Activated CD4-positive, alpha-beta T cell treated with anti-CD3 and anti-CD28 coated beads for 36 hours (primary cell): ENCODE measurements at regions not wholly inside any gene's neighbourhood (a gene's known extent, or its start where the extent isn't known, plus 50 kb on each side); places are given as distances from the start of the nearest gene placed in this dataset.

ENCODE experiments used
- ATAC-seq: fragments of 200-7000 bp; cut with Tn5 transposase; one replicate; pipeline ENCODE4 v1.10.0; 2021; ENCODE audit warnings: mild to moderate bottlenecking, moderate library complexity
- CTCF ChIA-PET: fragments of 350-600 bp; sonication (Branson Sonifier 250); formaldehyde crosslinking; loops from one replicate; lab custom pipeline; 2021; ENCODE audit warnings: antibody characterized with exemption; lab: Charles Lee
- POLR2A ChIA-PET: fragments of 350-600 bp; sonication (Branson Sonifier 250); formaldehyde crosslinking; loops from one replicate; lab custom pipeline; 2021; ENCODE audit warnings: antibody characterized with exemption, inconsistent platforms; lab: Charles Lee
- DNase-seq: peaks from one replicate; pipeline ENCODE4 v3.0.0-alpha.2; 2020
- H3K27ac Mint-ChIP-seq: one replicate; pipeline ENCODE4 v1.8.0; 2021; ENCODE audit warnings: mixed read lengths
- H3K27me3 Mint-ChIP-seq: one replicate; pipeline ENCODE4 v1.8.0; 2021; ENCODE audit warnings: mixed read lengths
- H3K36me3 Mint-ChIP-seq: one replicate; pipeline ENCODE4 v1.8.0; 2021; ENCODE audit warnings: low read depth, mixed read lengths
- H3K4me1 Mint-ChIP-seq: one replicate; pipeline ENCODE4 v1.8.0; 2021; ENCODE audit warnings: mixed read lengths
- H3K4me3 Mint-ChIP-seq: one replicate; pipeline ENCODE4 v1.8.0; 2021; ENCODE audit warnings: mild to moderate bottlenecking, moderate library complexity, mixed read lengths
- H3K9me3 Mint-ChIP-seq: one replicate; pipeline ENCODE4 v1.8.0; 2021; ENCODE audit warnings: low read depth, mixed read lengths
- intact Hi-C, 2 experiments: fragments of 100-400 bp; cut with DNase I in 1 of 2; cut with micrococcal nuclease in 1 of 2; formaldehyde crosslinking; loops; one replicate each; pipeline versions ENCODE4 v1.14.2 to v1.15.1; 2022 to 2024; cut with DNase I, micrococcal nuclease

DNA sequence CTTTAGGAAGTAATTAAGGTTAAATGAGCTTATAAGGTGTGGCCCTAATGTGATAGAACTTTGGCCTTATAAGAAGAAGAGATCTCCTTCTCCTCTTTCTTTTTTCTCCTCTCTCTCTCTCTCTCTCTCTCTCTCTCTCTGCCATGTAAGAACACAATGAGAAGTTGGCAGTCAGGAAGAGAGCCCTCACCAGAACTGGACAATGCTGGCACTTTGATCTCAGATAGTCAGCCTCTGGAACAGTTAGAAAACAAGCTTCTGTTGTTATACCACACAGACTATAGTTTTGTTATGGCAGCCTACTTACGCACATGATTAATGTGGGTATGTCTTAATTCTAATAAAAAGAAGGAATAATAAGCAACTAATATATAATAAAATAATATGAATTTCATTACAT is 444.2 kb upstream of the LRRC7 start:
- Mint-ChIP-seq H3K27me3 (no peaks in the 10 kb centered on the region), H3K4me3 (no peak overlapping the region), H3K4me1 (no peaks in the 10 kb centered on the region), H3K9me3 (peaks cover 13% of the 10 kb centered on the region), H3K36me3 (no peaks in the 10 kb centered on the region), H3K27ac (no peak overlapping the region)
- intact Hi-C loops, result no loop called here
- POLR2A ChIA-PET, result no interaction called here
- ATAC-seq (no peak), DNase-seq (no peak)
- CTCF ChIA-PET, result no interaction called here

DNA sequence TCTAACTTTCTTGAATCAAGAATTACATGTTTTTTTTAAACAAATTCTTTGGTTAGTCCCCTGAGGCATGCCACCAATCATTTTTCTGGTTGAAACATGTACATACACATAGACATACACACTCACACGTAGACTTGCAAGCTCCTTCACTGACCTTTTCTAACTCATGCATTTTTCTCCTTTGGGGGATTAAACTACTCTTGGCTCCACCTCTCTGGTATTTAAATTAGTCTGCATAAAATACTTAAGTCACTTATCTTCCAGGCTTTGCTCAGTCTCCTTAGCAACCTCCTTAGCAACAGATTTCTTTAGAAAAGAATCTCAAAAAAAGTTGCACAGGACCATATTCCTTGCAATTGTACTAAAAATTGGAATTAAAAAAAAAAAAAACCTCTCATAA is 440.9 kb upstream of the LRRC7 start:
- ATAC-seq (no peak), DNase-seq (no peak)
- ChIA-PET POLR2A (no interaction called here), CTCF (no interaction called here)
- no peaks in the 10 kb centered on the region for H3K36me3 Mint-ChIP-seq
- H3K27ac Mint-ChIP-seq, result no peak overlapping the region
- no peaks in the 10 kb centered on the region for H3K27me3 Mint-ChIP-seq
- intact Hi-C loops, result no loop called here
- peaks cover 2% of the 10 kb centered on the region for H3K9me3 Mint-ChIP-seq
- H3K4me3 Mint-ChIP-seq, result no peak overlapping the region
- no peaks in the 10 kb centered on the region for H3K4me1 Mint-ChIP-seq

DNA sequence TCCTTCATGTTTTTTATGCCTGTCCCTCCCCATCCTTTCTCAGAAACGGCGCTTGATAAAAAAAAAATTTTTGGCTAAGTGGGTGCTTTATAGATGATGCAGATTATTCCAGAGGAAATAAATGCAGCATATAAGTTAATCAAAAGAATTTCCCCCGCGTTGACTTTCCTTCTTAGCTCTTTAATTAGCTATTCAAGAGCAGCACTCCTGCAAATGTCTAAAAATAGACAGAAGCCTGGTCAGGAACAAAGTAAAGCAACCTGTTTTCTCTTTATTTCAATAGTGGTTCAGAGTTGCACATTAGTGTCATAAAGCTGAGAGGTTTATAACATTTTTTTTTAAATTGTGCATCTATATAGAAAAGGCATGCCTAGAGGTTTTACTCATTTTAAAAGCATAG is 439.5 kb upstream of the LRRC7 start:
- Mint-ChIP-seq H3K4me1 (no peaks in the 10 kb centered on the region), H3K27me3 (no peaks in the 10 kb centered on the region), H3K4me3 (no peak overlapping the region), H3K27ac (no peak overlapping the region), H3K36me3 (no peaks in the 10 kb centered on the region), H3K9me3 (peaks cover 2% of the 10 kb centered on the region)
- intact Hi-C loops, result no loop called here
- ChIA-PET POLR2A (no interaction called here), CTCF (no interaction called here)
- DNase-seq (no peak), ATAC-seq (no peak)

DNA sequence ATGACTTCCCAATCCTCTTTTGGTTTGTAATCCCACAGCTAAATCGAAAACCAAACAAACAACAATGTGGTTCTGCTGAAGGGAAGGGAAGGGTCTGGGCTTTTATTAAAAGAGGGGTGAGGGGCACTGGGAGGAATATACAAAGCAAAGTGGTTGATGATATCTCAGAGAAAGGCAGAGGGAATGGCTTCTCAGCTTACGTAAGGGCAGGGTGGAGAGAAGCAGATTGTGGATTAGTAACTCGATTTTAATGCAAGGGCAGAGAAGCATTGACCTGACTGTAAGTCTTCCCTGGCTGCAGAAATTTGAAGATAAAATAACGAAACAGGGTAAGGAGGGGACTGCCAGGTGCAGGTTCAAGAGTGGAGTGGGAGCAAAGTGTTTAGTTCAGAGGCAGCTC is 438.2 kb upstream of the LRRC7 start:
- ATAC-seq (no peak), DNase-seq (no peak)
- intact Hi-C loops, result no loop called here
- CTCF ChIA-PET, result no interaction called here
- Mint-ChIP-seq H3K9me3 (no peaks in the 10 kb centered on the region), H3K4me1 (no peaks in the 10 kb centered on the region), H3K27ac (no peak overlapping the region), H3K4me3 (no peak overlapping the region), H3K27me3 (no peaks in the 10 kb centered on the region), H3K36me3 (no peaks in the 10 kb centered on the region)
- POLR2A ChIA-PET, result no interaction called here

DNA sequence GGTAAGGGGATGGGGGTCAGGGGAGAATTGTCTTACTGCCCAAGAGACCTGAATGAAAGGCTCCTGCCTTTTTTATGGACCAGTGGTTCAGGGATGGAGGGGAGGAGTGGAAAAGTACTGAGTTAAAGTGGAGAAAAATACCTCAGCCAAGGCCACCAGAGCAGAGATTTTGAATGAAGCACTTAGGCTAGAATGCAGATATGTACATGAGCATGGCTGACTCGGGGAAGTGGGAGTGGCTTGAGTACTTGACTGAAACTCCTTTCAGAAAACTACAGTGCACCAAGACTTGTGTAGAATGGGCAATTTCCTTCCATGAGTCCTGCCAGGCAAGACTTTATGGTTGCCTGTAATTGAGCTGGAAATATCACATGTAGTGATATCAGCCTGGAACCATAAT is 429.6 kb upstream of the LRRC7 start:
- Mint-ChIP-seq H3K27me3 (no peaks in the 10 kb centered on the region), H3K4me1 (no peaks in the 10 kb centered on the region), H3K27ac (no peak overlapping the region), H3K4me3 (no peak overlapping the region), H3K36me3 (no peaks in the 10 kb centered on the region), H3K9me3 (peaks cover 13% of the 10 kb centered on the region)
- CTCF ChIA-PET, result no interaction called here
- ATAC-seq (no peak), DNase-seq (no peak)
- intact Hi-C loops, result no loop called here
- POLR2A ChIA-PET, result no interaction called here

DNA sequence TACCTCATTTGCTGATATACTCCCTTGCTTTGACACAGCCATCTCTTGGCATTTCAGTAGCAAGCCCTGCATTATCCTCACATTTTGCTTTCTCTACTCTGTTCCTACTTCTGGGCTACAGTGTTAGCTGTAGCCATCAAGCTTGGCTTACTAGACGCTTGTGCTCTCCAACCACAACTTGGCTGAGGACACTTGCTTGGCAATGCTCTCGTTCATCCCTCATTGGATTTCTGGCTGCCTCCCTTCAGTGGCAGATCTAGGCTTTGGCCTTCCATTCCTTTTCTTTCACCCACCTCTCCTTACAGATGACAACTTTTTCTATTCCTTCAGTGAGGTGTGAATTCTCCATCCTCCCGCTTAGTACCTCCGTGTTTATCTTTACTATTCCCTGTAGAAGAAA is 428.7 kb upstream of the LRRC7 start:
- H3K9me3 Mint-ChIP-seq, result peaks cover 13% of the 10 kb centered on the region
- H3K4me1 Mint-ChIP-seq, result no peaks in the 10 kb centered on the region
- no peak for DNase-seq
- no peaks in the 10 kb centered on the region for H3K36me3 Mint-ChIP-seq
- no peaks in the 10 kb centered on the region for H3K27me3 Mint-ChIP-seq
- POLR2A ChIA-PET, result no interaction called here
- CTCF ChIA-PET, result interaction anchor here (0.7 kb wide), 1 partner anchor 56 kb away, joined by 3 read pairs; no protein-coding TSS in a partner anchor
- no peak overlapping the region for H3K27ac Mint-ChIP-seq
- no peak overlapping the region for H3K4me3 Mint-ChIP-seq
- ATAC-seq, result no peak
- intact Hi-C loops, result no loop called here

DNA sequence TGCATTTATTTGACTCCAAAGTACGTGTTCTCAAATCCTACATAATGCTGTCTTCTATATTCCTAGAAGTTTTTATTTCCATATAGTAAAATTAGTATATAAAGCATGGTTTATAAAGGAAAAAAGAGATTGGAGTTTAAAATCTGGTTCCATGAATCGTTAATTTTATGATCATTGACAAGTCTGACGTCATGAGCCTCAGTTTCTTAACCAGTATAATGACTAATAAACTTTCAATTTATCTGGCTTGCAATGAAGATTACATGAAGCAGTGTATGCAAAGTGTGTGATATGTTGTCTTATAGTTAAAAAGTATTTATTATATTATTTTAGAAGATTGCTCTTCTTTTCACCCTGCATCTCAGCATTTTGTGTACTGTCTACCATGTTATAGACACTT is 421.4 kb upstream of the LRRC7 start:
- H3K27me3 Mint-ChIP-seq, result no peaks in the 10 kb centered on the region
- ChIA-PET CTCF (no interaction called here), POLR2A (no interaction called here)
- no peak for ATAC-seq
- no peak for DNase-seq
- no peaks in the 10 kb centered on the region for H3K9me3 Mint-ChIP-seq
- no peak overlapping the region for H3K4me3 Mint-ChIP-seq
- intact Hi-C loops, result no loop called here
- H3K4me1 Mint-ChIP-seq, result no peaks in the 10 kb centered on the region
- no peak overlapping the region for H3K27ac Mint-ChIP-seq
- H3K36me3 Mint-ChIP-seq, result no peaks in the 10 kb centered on the region

DNA sequence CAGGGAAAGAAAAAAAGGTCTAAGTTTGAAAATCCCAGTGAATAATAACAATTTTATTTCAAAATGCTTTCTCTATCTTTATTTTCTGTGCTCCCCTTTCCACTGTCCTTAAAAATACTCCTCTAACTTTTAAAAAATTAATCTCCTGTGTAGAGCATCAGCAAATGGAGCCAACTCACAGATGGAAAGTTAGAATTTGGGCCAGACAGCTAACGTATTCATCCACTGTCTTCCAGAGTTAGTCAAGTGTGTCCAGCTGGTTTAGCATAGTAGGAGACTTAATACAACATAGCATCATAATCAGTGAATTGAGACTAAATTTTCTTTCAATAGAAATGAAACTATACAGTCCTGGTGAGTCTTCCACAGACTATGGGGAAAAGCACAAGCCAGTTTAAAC is 419.0 kb upstream of the LRRC7 start:
- no peak overlapping the region for H3K4me3 Mint-ChIP-seq
- no peaks in the 10 kb centered on the region for H3K4me1 Mint-ChIP-seq
- intact Hi-C loops, result no loop called here
- CTCF ChIA-PET, result interaction anchor here (1.2 kb wide), 1 partner anchor 18 kb away, joined by 3 read pairs; no protein-coding TSS in a partner anchor
- H3K9me3 Mint-ChIP-seq, result peaks cover 3% of the 10 kb centered on the region
- ATAC-seq (no peak), DNase-seq (no peak)
- no peaks in the 10 kb centered on the region for H3K27me3 Mint-ChIP-seq
- no peaks in the 10 kb centered on the region for H3K36me3 Mint-ChIP-seq
- POLR2A ChIA-PET, result no interaction called here
- no peak overlapping the region for H3K27ac Mint-ChIP-seq

DNA sequence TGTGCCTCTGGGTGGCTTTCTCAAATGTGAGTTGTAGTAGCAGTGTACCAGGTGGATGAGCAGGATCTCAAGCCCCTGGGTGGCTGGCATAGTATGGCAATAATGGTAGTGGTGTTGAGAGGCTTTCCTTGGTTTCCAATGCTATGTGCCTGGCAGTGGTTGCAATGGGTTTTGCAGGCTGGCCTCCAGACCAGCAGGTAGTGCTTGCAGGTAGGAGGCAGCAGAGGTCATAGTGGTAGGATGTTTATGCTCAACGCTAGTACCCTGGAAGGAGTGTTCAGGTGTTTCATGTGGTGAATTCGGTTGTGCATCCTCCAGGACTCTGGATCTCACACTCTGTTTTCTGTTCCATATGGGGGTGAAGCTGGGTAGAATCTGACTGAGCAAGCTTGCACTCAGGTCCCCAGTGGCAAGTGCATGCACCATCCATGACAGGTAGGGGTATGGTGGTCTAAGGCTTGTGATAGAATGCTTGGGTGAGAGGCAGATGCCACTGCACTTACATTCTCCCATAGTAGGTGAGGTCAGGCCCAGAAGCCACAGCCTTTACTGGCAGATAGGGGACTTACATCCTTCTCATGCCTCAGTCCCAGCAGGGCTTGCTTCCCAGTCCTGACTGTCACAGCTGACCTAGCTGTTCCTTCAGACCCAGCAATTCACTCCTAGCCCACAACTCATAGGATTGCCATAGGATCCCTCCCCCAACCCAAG is 410.5 kb upstream of the LRRC7 start:
- Mint-ChIP-seq H3K27ac (no peak overlapping the region), H3K4me3 (no peak overlapping the region), H3K4me1 (no peaks in the 10 kb centered on the region), H3K36me3 (no peaks in the 10 kb centered on the region), H3K27me3 (no peaks in the 10 kb centered on the region), H3K9me3 (peaks cover 6% of the 10 kb centered on the region)
- no peak for ATAC-seq
- CTCF ChIA-PET, result interaction anchor here (0.9 kb wide), 1 partner anchor 9 kb away, joined by 3 read pairs; no protein-coding TSS in a partner anchor
- DNase-seq, result no peak
- intact Hi-C loops, result no loop called here
- POLR2A ChIA-PET, result no interaction called here

DNA sequence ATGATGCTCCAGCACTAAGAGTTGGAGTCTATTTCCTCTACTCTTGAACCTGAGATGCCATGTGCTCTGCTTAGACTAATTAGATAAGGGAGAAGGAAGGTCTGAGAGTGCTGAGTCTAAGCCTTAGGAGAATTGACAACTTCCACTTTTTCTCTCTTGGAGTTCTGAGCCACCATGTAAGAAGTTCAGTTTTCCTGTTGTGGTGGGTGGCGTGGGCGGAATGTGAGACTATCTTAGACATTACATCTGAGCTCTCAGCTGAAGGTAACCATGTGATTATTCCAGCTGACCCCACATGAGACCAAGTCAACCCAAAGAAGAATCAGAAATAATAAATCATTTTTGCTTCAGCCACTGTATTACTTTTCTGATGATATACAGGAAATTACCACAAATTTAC is 404.5 kb upstream of the LRRC7 start:
- no peak overlapping the region for H3K4me3 Mint-ChIP-seq
- H3K27ac Mint-ChIP-seq, result no peak overlapping the region
- no peaks in the 10 kb centered on the region for H3K4me1 Mint-ChIP-seq
- H3K27me3 Mint-ChIP-seq, result no peaks in the 10 kb centered on the region
- ChIA-PET POLR2A (no interaction called here), CTCF (interaction anchor here (0.7 kb wide), 1 partner anchor 9 kb away, joined by 3 read pairs; no protein-coding TSS in a partner anchor)
- H3K9me3 Mint-ChIP-seq, result peaks cover 5% of the 10 kb centered on the region
- DNase-seq (no peak), ATAC-seq (no peak)
- intact Hi-C loops, result no loop called here
- no peaks in the 10 kb centered on the region for H3K36me3 Mint-ChIP-seq

DNA sequence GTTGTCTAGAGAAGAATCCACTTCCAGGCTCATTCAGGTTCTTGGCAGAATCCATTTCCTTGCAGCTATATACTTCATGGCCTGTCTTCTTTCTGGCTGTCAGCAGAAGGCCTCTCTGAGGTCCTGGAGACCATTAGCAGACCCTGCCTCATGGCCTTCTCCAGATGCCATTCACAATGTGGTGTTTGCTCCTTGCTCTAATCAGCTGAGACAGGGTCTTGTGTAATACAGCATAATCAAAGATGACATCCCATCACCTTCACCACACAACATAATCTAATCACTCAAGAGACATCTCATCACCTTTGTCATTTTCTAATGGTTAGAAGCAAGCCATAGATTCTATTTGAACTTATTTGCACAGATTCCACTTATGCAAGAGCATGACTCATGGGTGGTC is 403.9 kb upstream of the LRRC7 start:
- no peak for ATAC-seq
- no peaks in the 10 kb centered on the region for H3K4me1 Mint-ChIP-seq
- no peak overlapping the region for H3K4me3 Mint-ChIP-seq
- no peaks in the 10 kb centered on the region for H3K36me3 Mint-ChIP-seq
- POLR2A ChIA-PET, result no interaction called here
- no peaks in the 10 kb centered on the region for H3K27me3 Mint-ChIP-seq
- no peak for DNase-seq
- CTCF ChIA-PET, result interaction anchor here (0.7 kb wide), 2 partner anchors 8 to 1034 kb away, joined by 3 read pairs; no protein-coding TSS in a partner anchor
- intact Hi-C loops, result no loop called here
- peaks cover 5% of the 10 kb centered on the region for H3K9me3 Mint-ChIP-seq
- H3K27ac Mint-ChIP-seq, result no peak overlapping the region

DNA sequence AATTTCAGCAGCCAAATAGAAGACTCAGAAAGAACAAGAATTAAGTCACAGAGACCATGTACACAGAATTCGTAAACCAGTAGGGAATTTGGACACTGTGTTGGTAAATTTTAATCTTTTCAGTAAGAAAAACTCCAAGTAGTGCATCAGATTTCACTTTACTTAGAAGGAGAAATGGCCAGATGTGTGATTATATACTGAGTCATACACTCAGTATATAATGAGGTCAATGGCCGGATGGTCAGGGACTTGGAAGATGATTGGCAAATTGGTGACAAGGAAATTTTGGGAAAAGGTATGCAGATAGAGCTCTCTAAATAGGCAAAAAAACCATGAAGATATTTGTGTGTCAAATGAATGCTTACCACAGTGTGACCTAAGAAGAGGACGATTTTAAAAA is 399.8 kb upstream of the LRRC7 start:
- Mint-ChIP-seq H3K9me3 (peaks cover 3% of the 10 kb centered on the region), H3K27ac (no peak overlapping the region), H3K27me3 (no peaks in the 10 kb centered on the region), H3K4me1 (no peaks in the 10 kb centered on the region), H3K4me3 (no peak overlapping the region), H3K36me3 (no peaks in the 10 kb centered on the region)
- DNase-seq (no peak), ATAC-seq (no peak)
- intact Hi-C loops, result no loop called here
- ChIA-PET POLR2A (no interaction called here), CTCF (interaction anchor here (0.6 kb wide), 1 partner anchor 94 kb away, joined by 4 read pairs; no protein-coding TSS in a partner anchor)
